GM19395 (cell line): ENCODE measurements at regions not wholly inside any gene's neighbourhood (a gene's known extent, or its start where the extent isn't known, plus 50 kb on each side); places are given as distances from the start of the nearest gene placed in this dataset.

ENCODE experiments used
- ATAC-seq: cut with Tn5 transposase; IDR thresholded peaks from one replicate; pipeline ENCODE4 v1.9.1; 2021; ENCODE audit warnings: mild to moderate bottlenecking, moderate library complexity; ENCODE audit not compliant: unreplicated experiment

- ATAC-seq, result no peak
Measured at GRCh38 chr7:130910949-130911944, 177.2 kb upstream of the KLF14 start.

- no peak for ATAC-seq
Measured at GRCh38 chr7:130912082-130912861, 178.3 kb upstream of the KLF14 start.

GRCh38 chr7:130912862-130913638 is 179.0 kb upstream of the KLF14 start:
- peak; percentile 92 for ATAC-seq

GRCh38 chr7:130913639-130914553 is 179.9 kb upstream of the KLF14 start:
- no peak for ATAC-seq

- no peak for ATAC-seq
Measured at GRCh38 chr7:130914554-130915294, 180.7 kb upstream of the KLF14 start.

- ATAC-seq, result no peak
Measured at GRCh38 chr7:130917669-130918128, 183.7 kb upstream of the KLF14 start.

GRCh38 chr7:130918129-130919052 is 184.4 kb upstream of the KLF14 start:
- no peak for ATAC-seq

- ATAC-seq, result no peak
Measured at GRCh38 chr7:130919316-130920103, 185.5 kb upstream of the KLF14 start.

- ATAC-seq, result no peak
Measured at GRCh38 chr7:130920122-130920521, 186.1 kb upstream of the KLF14 start.

- no peak for ATAC-seq
Measured at GRCh38 chr7:130921391-130922180, 187.6 kb upstream of the KLF14 start.

- no peak for ATAC-seq
Measured at GRCh38 chr7:130922206-130923112, 188.5 kb upstream of the KLF14 start.

GRCh38 chr7:130923365-130923764 is 189.4 kb upstream of the KLF14 start:
- no peak for ATAC-seq

GRCh38 chr7:130923930-130924329 is 189.9 kb upstream of the KLF14 start:
- ATAC-seq, result no peak

GRCh38 chr7:130925136-130925794 is 191.3 kb upstream of the KLF14 start:
- ATAC-seq, result no peak
